GM23338 (cell line): ENCODE measurements at regions not wholly inside any gene's neighbourhood (a gene's known extent, or its start where the extent isn't known, plus 50 kb on each side); places are given as distances from the start of the nearest gene placed in this dataset.

Experiments used
- ATAC-seq: fragments of 200-7000 bp; cut with Tn5 transposase; 3 replicates; pipeline ENCODE4 v1.9.1; 2020
- DNase-seq: peaks from one replicate; pipeline ENCODE4 v3.0.0-alpha.2; 2015; ENCODE audit warnings: low spot score
- H2AFZ ChIP-seq: fragments of 200-600 bp; sonication (generic); 2 replicates; pipeline ENCODE4 v1.8.0; 2016; ENCODE audit warnings: antibody characterized with exemption, mild to moderate bottlenecking, moderate library complexity
- H3F3A ChIP-seq: fragments of 200-600 bp; sonication (generic); replicated peaks from 2 replicates; pipeline ENCODE4 v1.8.0; 2017; ENCODE audit warnings: antibody characterized with exemption, mixed run types, low read depth
- H3K27ac ChIP-seq: fragments of 200-600 bp; sonication (generic); 2 replicates; pipeline ENCODE4 v1.6.1; 2016; ENCODE audit warnings: low read depth
- H3K27me3 ChIP-seq: fragments of 200-600 bp; sonication (generic); 2 replicates; pipeline ENCODE4 v1.8.0; 2016; ENCODE audit warnings: mild to moderate bottlenecking, mixed run types, moderate library complexity; ENCODE audit not compliant: insufficient read depth
- H3K36me3 ChIP-seq: fragments of 200-600 bp; sonication (generic); 2 replicates; pipeline ENCODE4 v1.8.0; 2016; ENCODE audit warnings: mild to moderate bottlenecking; ENCODE audit not compliant: insufficient read depth
- H3K4me1 ChIP-seq: fragments of 200-600 bp; sonication (generic); 2 replicates; pipeline ENCODE4 v1.8.0; 2016; ENCODE audit warnings: mild to moderate bottlenecking, moderate library complexity; ENCODE audit not compliant: insufficient read depth
- H3K4me2 ChIP-seq: fragments of 200-600 bp; sonication (generic); 2 replicates; pipeline ENCODE4 v1.7.1; 2017; ENCODE audit warnings: mixed run types
- H3K4me3 ChIP-seq: fragments of 200-600 bp; sonication (generic); 2 replicates; pipeline ENCODE4 v1.6.1; 2016; ENCODE audit warnings: mixed run types
- H3K79me2 ChIP-seq: fragments of 200-600 bp; sonication (generic); replicated peaks from 2 replicates; pipeline ENCODE4 v1.8.0; 2017; ENCODE audit warnings: mild to moderate bottlenecking; ENCODE audit not compliant: insufficient read depth
- H3K9me2 ChIP-seq: fragments of 200-600 bp; sonication (generic); 2 replicates; pipeline ENCODE4 v1.8.0; 2017; ENCODE audit not compliant: insufficient read depth
- H4K20me1 ChIP-seq: fragments of 200-600 bp; sonication (generic); replicated peaks from 2 replicates; pipeline ENCODE4 v1.8.0; 2017; ENCODE audit warnings: mild to moderate bottlenecking; ENCODE audit not compliant: insufficient read depth
- H3K27ac Mint-ChIP-seq: 2 replicates; pipeline ENCODE4 v1.8.0; 2020; ENCODE audit warnings: inconsistent platforms, mild to moderate bottlenecking, moderate library complexity, mixed read lengths
- H3K27me3 Mint-ChIP-seq: 3 replicates; pipeline ENCODE4 v1.8.0; 2022; ENCODE audit warnings: low read depth, mild to moderate bottlenecking, moderate library complexity, mixed read lengths, inconsistent platforms; ENCODE audit not compliant: insufficient read depth, poor library complexity
- H3K36me3 Mint-ChIP-seq: 3 replicates; pipeline ENCODE4 v1.8.0; 2021; ENCODE audit warnings: low read depth, mild to moderate bottlenecking, inconsistent platforms, moderate library complexity, mixed read lengths
- H3K4me1 Mint-ChIP-seq: 3 replicates; pipeline ENCODE4 v1.8.0; 2020; ENCODE audit warnings: mild to moderate bottlenecking, inconsistent platforms, mixed read lengths
- H3K4me3 Mint-ChIP-seq: 3 replicates; pipeline ENCODE4 v1.8.0; 2021; ENCODE audit warnings: moderate library complexity, mild to moderate bottlenecking, inconsistent platforms, mixed read lengths
- H3K9me3 Mint-ChIP-seq: 3 replicates; pipeline ENCODE4 v1.8.0; 2020; ENCODE audit warnings: moderate library complexity, mild to moderate bottlenecking, inconsistent platforms, mixed read lengths
- EZH2 ChIP-seq: fragments of 200-600 bp; sonication (generic); IDR thresholded peaks from one replicate; pipeline ENCODE4 v1.8.0; 2017; ENCODE audit warnings: antibody characterized with exemption, mild to moderate bottlenecking, low read depth; ENCODE audit not compliant: unreplicated experiment
- EZH2phosphoT487 ChIP-seq: fragments of 200-600 bp; sonication (generic); IDR thresholded peaks from one replicate; pipeline ENCODE4 v1.8.1; 2018; ENCODE audit warnings: antibody characterized with exemption; ENCODE audit not compliant: unreplicated experiment
- JUNB ChIP-seq: IDR thresholded peaks from one replicate; pipeline ENCODE4 v1.6.1; 2016; ENCODE audit warnings: antibody characterized with exemption; ENCODE audit not compliant: unreplicated experiment
- REST ChIP-seq: IDR thresholded peaks from one replicate; pipeline ENCODE4 v1.6.1; 2018; ENCODE audit warnings: antibody characterized with exemption; ENCODE audit not compliant: unreplicated experiment
- STAT1 ChIP-seq: IDR thresholded peaks from one replicate; pipeline ENCODE4 v1.6.1; 2016; ENCODE audit warnings: antibody characterized with exemption; ENCODE audit not compliant: unreplicated experiment
- TF ChIP-seq, protein P1 (sequence below): fragments of 250-450 bp; sonication (Bioruptor Pico); IDR thresholded peaks from 2 replicates; pipeline ENCODE4 v1.5.0; 2020; ENCODE audit warnings: mild to moderate bottlenecking, moderate library complexity

- TF ChIP-seq, protein P1, sequence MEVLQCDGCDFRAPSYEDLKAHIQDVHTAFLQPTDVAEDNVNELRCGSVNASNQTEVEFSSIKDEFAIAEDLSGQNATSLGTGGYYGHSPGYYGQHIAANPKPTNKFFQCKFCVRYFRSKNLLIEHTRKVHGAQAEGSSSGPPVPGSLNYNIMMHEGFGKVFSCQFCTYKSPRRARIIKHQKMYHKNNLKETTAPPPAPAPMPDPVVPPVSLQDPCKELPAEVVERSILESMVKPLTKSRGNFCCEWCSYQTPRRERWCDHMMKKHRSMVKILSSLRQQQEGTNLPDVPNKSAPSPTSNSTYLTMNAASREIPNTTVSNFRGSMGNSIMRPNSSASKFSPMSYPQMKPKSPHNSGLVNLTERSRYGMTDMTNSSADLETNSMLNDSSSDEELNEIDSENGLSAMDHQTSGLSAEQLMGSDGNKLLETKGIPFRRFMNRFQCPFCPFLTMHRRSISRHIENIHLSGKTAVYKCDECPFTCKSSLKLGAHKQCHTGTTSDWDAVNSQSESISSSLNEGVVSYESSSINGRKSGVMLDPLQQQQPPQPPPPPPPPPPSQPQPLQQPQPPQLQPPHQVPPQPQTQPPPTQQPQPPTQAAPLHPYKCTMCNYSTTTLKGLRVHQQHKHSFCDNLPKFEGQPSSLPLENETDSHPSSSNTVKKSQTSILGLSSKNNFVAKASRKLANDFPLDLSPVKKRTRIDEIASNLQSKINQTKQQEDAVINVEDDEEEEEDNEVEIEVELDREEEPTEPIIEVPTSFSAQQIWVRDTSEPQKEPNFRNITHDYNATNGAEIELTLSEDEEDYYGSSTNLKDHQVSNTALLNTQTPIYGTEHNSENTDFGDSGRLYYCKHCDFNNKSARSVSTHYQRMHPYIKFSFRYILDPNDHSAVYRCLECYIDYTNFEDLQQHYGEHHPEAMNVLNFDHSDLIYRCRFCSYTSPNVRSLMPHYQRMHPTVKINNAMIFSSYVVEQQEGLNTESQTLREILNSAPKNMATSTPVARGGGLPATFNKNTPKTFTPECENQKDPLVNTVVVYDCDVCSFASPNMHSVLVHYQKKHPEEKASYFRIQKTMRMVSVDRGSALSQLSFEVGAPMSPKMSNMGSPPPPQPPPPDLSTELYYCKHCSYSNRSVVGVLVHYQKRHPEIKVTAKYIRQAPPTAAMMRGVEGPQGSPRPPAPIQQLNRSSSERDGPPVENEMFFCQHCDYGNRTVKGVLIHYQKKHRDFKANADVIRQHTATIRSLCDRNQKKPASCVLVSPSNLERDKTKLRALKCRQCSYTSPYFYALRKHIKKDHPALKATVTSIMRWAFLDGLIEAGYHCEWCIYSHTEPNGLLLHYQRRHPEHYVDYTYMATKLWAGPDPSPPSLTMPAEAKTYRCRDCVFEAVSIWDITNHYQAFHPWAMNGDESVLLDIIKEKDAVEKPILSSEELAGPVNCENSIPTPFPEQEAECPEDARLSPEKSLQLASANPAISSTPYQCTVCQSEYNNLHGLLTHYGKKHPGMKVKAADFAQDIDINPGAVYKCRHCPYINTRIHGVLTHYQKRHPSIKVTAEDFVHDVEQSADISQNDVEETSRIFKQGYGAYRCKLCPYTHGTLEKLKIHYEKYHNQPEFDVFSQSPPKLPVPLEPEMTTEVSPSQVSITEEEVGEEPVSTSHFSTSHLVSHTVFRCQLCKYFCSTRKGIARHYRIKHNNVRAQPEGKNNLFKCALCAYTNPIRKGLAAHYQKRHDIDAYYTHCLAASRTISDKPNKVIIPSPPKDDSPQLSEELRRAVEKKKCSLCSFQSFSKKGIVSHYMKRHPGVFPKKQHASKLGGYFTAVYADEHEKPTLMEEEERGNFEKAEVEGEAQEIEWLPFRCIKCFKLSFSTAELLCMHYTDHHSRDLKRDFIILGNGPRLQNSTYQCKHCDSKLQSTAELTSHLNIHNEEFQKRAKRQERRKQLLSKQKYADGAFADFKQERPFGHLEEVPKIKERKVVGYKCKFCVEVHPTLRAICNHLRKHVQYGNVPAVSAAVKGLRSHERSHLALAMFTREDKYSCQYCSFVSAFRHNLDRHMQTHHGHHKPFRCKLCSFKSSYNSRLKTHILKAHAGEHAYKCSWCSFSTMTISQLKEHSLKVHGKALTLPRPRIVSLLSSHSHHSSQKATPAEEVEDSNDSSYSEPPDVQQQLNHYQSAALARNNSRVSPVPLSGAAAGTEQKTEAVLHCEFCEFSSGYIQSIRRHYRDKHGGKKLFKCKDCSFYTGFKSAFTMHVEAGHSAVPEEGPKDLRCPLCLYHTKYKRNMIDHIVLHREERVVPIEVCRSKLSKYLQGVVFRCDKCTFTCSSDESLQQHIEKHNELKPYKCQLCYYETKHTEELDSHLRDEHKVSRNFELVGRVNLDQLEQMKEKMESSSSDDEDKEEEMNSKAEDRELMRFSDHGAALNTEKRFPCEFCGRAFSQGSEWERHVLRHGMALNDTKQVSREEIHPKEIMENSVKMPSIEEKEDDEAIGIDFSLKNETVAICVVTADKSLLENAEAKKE: no peak
- no peak for TF ChIP-seq STAT1
- TF ChIP-seq REST: no peak
These were observed 117.2 kb upstream of the BMAL1 start (continued) for GRCh38 chr11:13160346-13160745.

DNA sequence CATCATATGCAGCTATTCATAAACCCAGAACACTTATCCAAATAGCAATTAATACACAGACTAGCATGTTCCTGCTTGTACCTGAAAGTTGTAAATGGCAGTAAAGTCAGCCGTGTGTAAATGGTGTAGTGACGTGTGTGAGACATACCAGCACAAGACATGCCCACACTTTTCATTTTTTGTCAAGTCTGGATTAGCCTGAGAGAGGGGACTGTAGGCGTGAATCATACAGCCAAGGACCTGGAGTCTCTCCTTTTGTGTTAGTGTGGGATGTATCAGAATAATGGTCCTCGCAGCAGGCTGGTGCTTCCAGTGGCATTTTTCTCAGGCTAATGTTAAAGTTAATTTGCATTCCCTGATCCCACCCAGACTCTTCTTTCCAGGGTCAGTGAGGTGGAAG lies 116.8 kb upstream of the BMAL1 start:
- no peaks in the 10 kb centered on the region for H4K20me1 ChIP-seq
- no peaks in the 10 kb centered on the region for H3K4me1 ChIP-seq
- H3K4me3 ChIP-seq: no peak overlapping the region
- Mint-ChIP-seq H3K4me1 (no peaks in the 10 kb centered on the region; the same call in 2 of the 3 replicates), H3K9me3 (peaks cover 8% of the 10 kb centered on the region; the same call in 2 of the 3 replicates), H3K4me3 (no peak overlapping the region), H3K36me3 (no peaks in the 10 kb centered on the region), H3K27ac (no peak overlapping the region), H3K27me3 (no peaks in the 10 kb centered on the region)
- no peaks in the 10 kb centered on the region for H3K36me3 ChIP-seq
- H3K9me2 ChIP-seq: no peaks in the 10 kb centered on the region
- H3F3A ChIP-seq: no peaks in the 10 kb centered on the region
- no peaks in the 10 kb centered on the region for H3K27me3 ChIP-seq
- no peak for ATAC-seq
- no peak overlapping the region for H2AFZ ChIP-seq
- no peak overlapping the region for H3K27ac ChIP-seq
- H3K79me2 ChIP-seq: no peaks in the 10 kb centered on the region
- H3K4me2 ChIP-seq: no peak overlapping the region
- DNase-seq: no peak
- no peak for TF ChIP-seq EZH2
- no peak for TF ChIP-seq JUNB
- no peak for TF ChIP-seq EZH2phosphoT487
- TF ChIP-seq, protein P1: no peak
